ENCODE measurements at regions not wholly inside any gene's neighbourhood (a gene's known extent, or its start where the extent isn't known, plus 50 kb on each side); places are given as distances from the start of the nearest gene placed in this dataset.

GRCh38 chr4:104418286-104418685 lies 76.4 kb downstream of the CXXC4 start:
- TF ChIP-seq GATA2 (IDR thresholded peaks at IDR 0.05; ENCODE audit: low read depth, low read length) (no peak), GATA3 (IDR thresholded peaks at IDR 0.05; ENCODE audit: low read depth, low read length) (no peak)

DNA sequence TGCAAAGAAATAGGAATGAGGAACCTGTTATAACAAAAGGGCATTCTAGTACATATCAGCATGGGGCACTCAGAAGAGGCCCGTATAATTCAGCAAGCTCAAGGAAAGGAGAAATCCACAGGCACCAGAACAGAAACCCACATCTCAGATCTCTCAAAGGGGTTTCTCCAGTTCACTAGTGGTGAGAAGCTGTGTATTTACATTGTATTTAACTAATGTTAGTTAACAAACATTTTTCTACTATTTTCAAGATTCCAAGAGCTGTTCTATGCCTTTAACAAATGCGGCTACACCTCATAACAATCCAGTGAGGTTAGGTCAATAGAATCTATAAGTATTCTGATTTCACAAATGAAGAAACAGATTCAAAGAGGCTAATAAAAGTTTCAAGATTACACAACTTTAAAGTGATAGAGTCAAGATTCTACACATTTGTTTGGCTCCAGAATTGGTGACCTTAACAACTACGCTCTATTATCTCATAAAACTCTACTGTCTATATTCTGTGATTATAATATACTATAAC lies 77.3 kb downstream of the CXXC4 start:
- TF ChIP-seq GATA3 (IDR thresholded peaks at IDR 0.05; ENCODE audit: low read depth, low read length) = no peak
- no peak for TF ChIP-seq GATA2 (IDR thresholded peaks at IDR 0.05; ENCODE audit: low read depth, low read length)

DNA sequence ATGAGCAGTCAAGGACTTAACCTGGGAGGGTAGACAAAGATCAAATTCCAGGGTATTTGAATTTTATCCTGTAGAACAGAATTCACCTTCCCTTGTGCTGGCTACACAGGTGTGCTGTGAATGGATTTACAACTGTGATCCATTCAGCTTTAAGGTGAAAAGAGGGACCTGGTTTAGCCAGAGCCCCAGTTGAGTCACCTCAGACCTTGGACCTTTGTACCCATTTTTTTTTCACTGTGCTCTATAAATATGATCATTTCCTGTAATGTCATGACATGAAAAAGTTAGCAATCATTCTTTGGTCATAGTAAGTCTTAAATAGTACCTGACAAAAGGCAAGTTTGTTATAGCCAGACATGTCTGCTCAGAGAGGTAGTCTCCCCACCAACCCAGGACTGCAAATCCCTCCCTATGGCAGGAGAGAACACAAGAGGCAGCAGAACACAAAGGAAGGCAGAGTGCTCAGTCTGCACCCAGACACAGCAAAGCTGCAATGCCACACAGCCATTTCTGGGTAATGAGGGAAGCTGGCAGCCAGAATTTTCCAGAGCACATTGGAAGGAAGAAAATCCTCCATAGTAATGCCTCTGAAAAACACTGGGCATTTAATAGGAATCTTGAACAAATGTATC lies 77.9 kb downstream of the CXXC4 start:
- TF ChIP-seq GATA2 (IDR thresholded peaks at IDR 0.05; ENCODE audit: low read depth, low read length) (no peak), GATA3 (IDR thresholded peaks at IDR 0.05; ENCODE audit: low read depth, low read length) (no peak)

GRCh38 chr4:104413487-104413886 lies 81.2 kb downstream of the CXXC4 start:
- no peak for TF ChIP-seq GATA3 (IDR thresholded peaks at IDR 0.05; ENCODE audit: low read depth, low read length)
- no peak for TF ChIP-seq GATA2 (IDR thresholded peaks at IDR 0.05; ENCODE audit: low read depth, low read length)

DNA sequence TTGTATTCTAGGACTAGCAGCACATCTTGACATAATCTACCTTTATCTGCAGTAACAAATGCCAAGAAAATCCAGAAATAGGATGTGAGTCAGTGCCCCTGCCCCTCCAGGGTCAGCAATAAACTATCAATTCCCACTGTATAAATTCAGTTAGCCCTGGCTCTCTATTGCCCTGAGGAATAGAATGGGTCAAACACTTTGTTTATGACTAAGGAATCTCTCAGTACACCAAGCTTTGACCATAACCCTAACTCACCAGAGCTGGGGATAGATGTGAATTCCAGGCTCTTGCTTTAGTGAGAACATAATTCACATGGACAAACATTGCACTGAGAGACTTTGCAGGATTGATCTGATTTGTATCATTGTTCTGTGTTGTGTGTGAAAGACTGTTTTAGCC lies 82.3 kb downstream of the CXXC4 start:
- TF ChIP-seq GATA2 (IDR thresholded peaks at IDR 0.05; ENCODE audit: low read depth, low read length) (no peak), GATA3 (IDR thresholded peaks at IDR 0.05; ENCODE audit: low read depth, low read length) (no peak)

DNA sequence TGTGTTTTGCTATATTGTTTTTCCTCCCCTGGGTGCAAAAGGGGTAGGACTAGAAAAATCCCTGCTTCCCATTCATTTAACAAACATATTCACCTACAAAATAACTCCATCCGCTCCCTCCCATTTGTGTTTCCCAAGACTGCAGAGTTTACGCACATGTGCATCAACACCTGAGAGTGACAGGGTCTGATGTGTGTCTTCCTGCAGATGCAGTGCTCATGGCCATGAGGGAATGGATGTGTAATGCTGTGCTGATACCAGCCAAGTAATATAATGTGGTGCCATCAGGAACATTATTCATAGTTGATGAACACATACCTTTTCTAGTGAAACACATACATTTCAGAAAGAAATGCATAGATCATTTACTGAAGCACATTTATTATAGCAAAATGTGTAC lies 83.2 kb downstream of the CXXC4 start:
- no peak for TF ChIP-seq GATA2 (IDR thresholded peaks at IDR 0.05; ENCODE audit: low read depth, low read length)

GRCh38 chr4:104408878-104409277 lies 85.8 kb downstream of the CXXC4 start:
- TF ChIP-seq GATA2 (IDR thresholded peaks at IDR 0.05; ENCODE audit: low read depth, low read length) (peak; percentile 52), GATA3 (IDR thresholded peaks at IDR 0.05; ENCODE audit: low read depth, low read length) (0 out of 2 replicates have a peak, but pooled peaks have one; percentile 16)

GRCh38 chr4:104404361-104404760 lies 90.3 kb downstream of the CXXC4 start:
- no peak for TF ChIP-seq GATA2 (IDR thresholded peaks at IDR 0.05; ENCODE audit: low read depth, low read length)
- TF ChIP-seq GATA3 (IDR thresholded peaks at IDR 0.05; ENCODE audit: low read depth, low read length) = no peak

- TF ChIP-seq GATA2 (IDR thresholded peaks at IDR 0.05; ENCODE audit: low read depth, low read length) (no peak), GATA3 (IDR thresholded peaks at IDR 0.05; ENCODE audit: low read depth, low read length) (no peak)
Measured at GRCh38 chr4:104395168-104395614, 99.5 kb downstream of the CXXC4 start.

DNA sequence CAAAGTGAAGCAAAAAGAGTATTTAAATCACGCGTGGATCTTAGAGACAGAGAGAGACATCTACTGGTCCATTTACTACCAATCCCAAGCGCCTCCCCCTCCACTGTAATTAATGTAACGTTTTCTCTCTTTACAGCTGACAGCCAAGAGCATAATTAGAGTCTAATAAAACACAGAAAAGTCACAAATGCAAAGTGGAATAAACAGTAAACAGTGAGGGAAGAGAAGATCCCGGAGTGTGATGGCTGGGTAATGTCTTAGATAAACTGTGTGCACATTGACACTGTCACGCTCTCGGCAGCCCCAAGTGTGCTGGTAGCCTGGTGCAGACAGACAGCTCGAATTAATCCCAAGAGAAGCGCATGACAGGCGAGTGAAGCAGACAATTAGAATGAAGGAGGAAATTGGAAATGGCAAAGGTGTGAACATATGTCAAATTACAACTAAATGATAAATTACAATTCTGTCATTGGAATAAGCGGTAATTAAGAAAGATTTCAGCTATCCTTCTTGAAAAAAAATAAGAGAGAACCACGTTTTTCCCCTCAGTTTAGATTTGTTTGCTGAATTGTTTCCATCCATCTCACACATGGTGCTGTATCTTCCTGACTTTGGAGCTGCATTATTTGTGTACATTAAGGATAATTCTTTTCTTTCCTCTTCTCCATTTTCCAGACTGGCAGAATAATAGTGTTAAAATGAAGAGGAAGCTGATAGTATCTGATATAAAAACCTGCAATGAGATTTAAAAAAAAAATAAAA lies 100.1 kb downstream of the CXXC4 start:
- no peak for TF ChIP-seq GATA2 (IDR thresholded peaks at IDR 0.05; ENCODE audit: low read depth, low read length)
- TF ChIP-seq GATA3 (IDR thresholded peaks at IDR 0.05; ENCODE audit: low read depth, low read length) = no peak

DNA sequence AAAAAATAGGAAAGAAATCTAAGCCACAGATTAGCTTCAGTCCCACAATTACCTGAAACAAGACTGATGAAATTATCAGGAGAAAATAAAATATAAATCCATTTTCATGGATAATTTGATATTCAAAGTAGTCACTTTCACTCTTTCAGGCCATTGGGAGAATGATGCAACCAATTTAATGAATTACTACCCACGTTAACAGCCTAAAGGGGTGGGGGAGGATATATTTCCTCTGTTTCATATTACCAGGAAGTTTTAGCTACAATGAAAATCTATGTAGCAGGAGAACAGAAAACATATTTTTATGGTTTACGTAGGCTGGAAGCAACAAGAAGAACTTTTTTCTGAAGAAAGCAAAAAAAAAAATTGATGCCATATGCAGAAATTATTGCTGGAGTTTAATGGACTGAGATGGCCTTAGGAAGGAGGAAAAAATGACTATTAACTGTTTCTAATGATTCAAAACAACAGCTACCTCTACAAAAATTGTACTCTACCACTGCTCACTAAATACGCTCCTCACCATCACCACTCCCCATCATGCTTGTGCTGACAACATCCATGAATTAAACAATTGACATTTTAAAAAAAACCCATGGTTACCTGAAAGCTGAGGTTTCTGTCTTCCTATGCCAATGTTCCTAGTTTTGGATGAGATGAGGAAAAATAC lies 100.9 kb downstream of the CXXC4 start:
- TF ChIP-seq GATA3 (IDR thresholded peaks at IDR 0.05; ENCODE audit: low read depth, low read length) (no peak), GATA2 (IDR thresholded peaks at IDR 0.05; ENCODE audit: low read depth, low read length) (no peak)

- TF ChIP-seq GATA2 (IDR thresholded peaks at IDR 0.05; ENCODE audit: low read depth, low read length) (no peak), GATA3 (IDR thresholded peaks at IDR 0.05; ENCODE audit: low read depth, low read length) (no peak)
Measured at GRCh38 chr4:104385713-104386112, 109.0 kb downstream of the CXXC4 start.

DNA sequence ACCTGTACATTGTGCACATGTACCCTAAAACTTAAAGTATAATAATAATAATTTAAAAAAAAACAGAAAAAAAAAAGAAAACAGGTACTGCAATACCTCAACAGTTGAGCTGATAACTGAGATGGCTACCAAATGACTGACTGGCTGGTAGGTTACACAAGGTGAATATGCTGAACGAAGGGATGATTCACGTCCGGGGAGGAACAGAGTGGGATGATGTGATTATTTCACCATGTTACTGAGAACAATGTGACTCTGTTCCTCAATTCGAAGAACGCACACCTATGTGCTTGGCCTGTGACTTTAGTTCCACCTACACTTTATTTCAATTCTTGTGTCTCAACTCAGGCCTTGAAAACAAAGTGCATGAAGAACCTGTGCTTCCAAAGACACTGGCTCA lies 111.7 kb downstream of the CXXC4 start:
- TF ChIP-seq GATA2 (IDR thresholded peaks at IDR 0.05; ENCODE audit: low read depth, low read length) (no peak), GATA3 (IDR thresholded peaks at IDR 0.05; ENCODE audit: low read depth, low read length) (no peak)

DNA sequence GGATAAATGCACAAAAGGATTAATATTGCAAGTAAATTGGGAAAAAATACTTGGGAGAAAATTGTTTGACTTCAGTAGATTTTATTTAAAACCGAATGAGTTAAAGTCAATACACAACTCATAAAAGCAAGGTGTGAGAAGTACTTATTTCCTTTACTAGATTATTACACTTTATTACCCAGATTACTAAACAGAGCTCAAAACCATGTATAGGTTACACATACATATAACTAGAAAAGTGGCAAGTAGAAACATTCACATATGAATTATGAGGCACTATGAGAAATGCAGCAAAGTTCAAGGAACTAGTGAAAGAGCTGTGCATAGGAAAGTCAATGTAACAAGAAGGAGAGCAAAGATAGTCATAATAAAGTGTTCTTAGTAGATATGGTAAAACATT lies 113.0 kb downstream of the CXXC4 start:
- TF ChIP-seq GATA2 (IDR thresholded peaks at IDR 0.05; ENCODE audit: low read depth, low read length) (no peak), GATA3 (IDR thresholded peaks at IDR 0.05; ENCODE audit: low read depth, low read length) (no peak)

Measured in SH-SY5Y (cell line).